ENCODE measurements at regions not wholly inside any gene's neighbourhood (a gene's known extent, or its start where the extent isn't known, plus 50 kb on each side); places are given as distances from the start of the nearest gene placed in this dataset.
A peak's percentile ranks its signal among the peaks of the same experiment; 100 is the strongest.

GRCh38 chr1:94723463-94723862 is 96.7 kb upstream of the SLC44A3 start:
- no TSS peak for BruUV-seq (replicated peaks)
- peaks cover 45% of the 10 kb centered on the region for H3K4me1 Mint-ChIP-seq (ENCODE audit: low read depth, unreplicated experiment)
- CTCF ChIA-PET = no interaction called here
- DNase-seq = no peak
- no peaks in the 10 kb centered on the region for H3K27me3 Mint-ChIP-seq (ENCODE audit: unreplicated experiment)
- no peak for TF ChIP-seq CTCF (IDR thresholded peaks at IDR 0.05; ENCODE audit: unreplicated experiment)
- no peak overlapping the region for H3K27ac Mint-ChIP-seq (ENCODE audit: unreplicated experiment)
- H3K9me3 Mint-ChIP-seq (ENCODE audit: low read depth, unreplicated experiment) = peaks cover 2% of the 10 kb centered on the region
- H3K36me3 Mint-ChIP-seq (ENCODE audit: insufficient read depth, unreplicated experiment) = peaks cover 11% of the 10 kb centered on the region
- no peak overlapping the region for H3K4me3 Mint-ChIP-seq (ENCODE audit: low read depth, unreplicated experiment)
- intact Hi-C loops (cut with micrococcal nuclease; ENCODE audit: unreplicated experiment) = no loop called here

- BruUV-seq (replicated peaks) = no TSS peak
- Mint-ChIP-seq H3K4me3 (ENCODE audit: low read depth, unreplicated experiment) (no peak overlapping the region), H3K9me3 (ENCODE audit: low read depth, unreplicated experiment) (peaks cover 2% of the 10 kb centered on the region), H3K27ac (ENCODE audit: unreplicated experiment) (no peak overlapping the region), H3K4me1 (ENCODE audit: low read depth, unreplicated experiment) (peaks cover 32% of the 10 kb centered on the region), H3K27me3 (ENCODE audit: unreplicated experiment) (no peaks in the 10 kb centered on the region), H3K36me3 (ENCODE audit: insufficient read depth, unreplicated experiment) (peaks cover 5% of the 10 kb centered on the region)
- no peak for DNase-seq
- CTCF ChIA-PET = no interaction called here
- TF ChIP-seq CTCF (IDR thresholded peaks at IDR 0.05; ENCODE audit: unreplicated experiment) = no peak
- intact Hi-C loops (cut with micrococcal nuclease; ENCODE audit: unreplicated experiment) = no loop called here
These were observed 98.0 kb upstream of the SLC44A3 start for GRCh38 chr1:94722181-94722580.

- CTCF ChIA-PET = no interaction called here
- intact Hi-C loops (cut with micrococcal nuclease; ENCODE audit: unreplicated experiment) = no loop called here
These were observed 98.9 kb upstream of the SLC44A3 start for GRCh38 chr1:94721240-94721639.

GRCh38 chr1:94719926-94720793 is 100.0 kb upstream of the SLC44A3 start:
- intact Hi-C loops (cut with micrococcal nuclease; ENCODE audit: unreplicated experiment) = no loop called here
- Mint-ChIP-seq H3K27ac (ENCODE audit: unreplicated experiment) (peak overlapping the region; percentile 1), H3K9me3 (ENCODE audit: low read depth, unreplicated experiment) (peaks cover 1% of the 10 kb centered on the region), H3K4me3 (ENCODE audit: low read depth, unreplicated experiment) (no peak overlapping the region), H3K36me3 (ENCODE audit: insufficient read depth, unreplicated experiment) (peaks cover 5% of the 10 kb centered on the region), H3K27me3 (ENCODE audit: unreplicated experiment) (no peaks in the 10 kb centered on the region), H3K4me1 (ENCODE audit: low read depth, unreplicated experiment) (peaks cover 21% of the 10 kb centered on the region)
- DNase-seq = no peak
- CTCF ChIA-PET = no interaction called here
- BruUV-seq (replicated peaks) = no TSS peak
- no peak for TF ChIP-seq CTCF (IDR thresholded peaks at IDR 0.05; ENCODE audit: unreplicated experiment)

More at GRCh38 chr1:94721240-94721639, 98.9 kb upstream of the SLC44A3 start:
- BruUV-seq (replicated peaks) = no TSS peak
- Mint-ChIP-seq H3K4me3 (ENCODE audit: low read depth, unreplicated experiment) (no peak overlapping the region), H3K4me1 (ENCODE audit: low read depth, unreplicated experiment) (peaks cover 32% of the 10 kb centered on the region), H3K9me3 (ENCODE audit: low read depth, unreplicated experiment) (peaks cover 2% of the 10 kb centered on the region), H3K27ac (ENCODE audit: unreplicated experiment) (no peak overlapping the region), H3K27me3 (ENCODE audit: unreplicated experiment) (no peaks in the 10 kb centered on the region), H3K36me3 (ENCODE audit: insufficient read depth, unreplicated experiment) (peaks cover 5% of the 10 kb centered on the region)
- no peak for DNase-seq
- no peak for TF ChIP-seq CTCF (IDR thresholded peaks at IDR 0.05; ENCODE audit: unreplicated experiment)

Measured in Calu3 (cell line).